ENCODE measurements at regions not wholly inside any gene's neighbourhood (a gene's known extent, or its start where the extent isn't known, plus 50 kb on each side); places are given as distances from the start of the nearest gene placed in this dataset.

DNA sequence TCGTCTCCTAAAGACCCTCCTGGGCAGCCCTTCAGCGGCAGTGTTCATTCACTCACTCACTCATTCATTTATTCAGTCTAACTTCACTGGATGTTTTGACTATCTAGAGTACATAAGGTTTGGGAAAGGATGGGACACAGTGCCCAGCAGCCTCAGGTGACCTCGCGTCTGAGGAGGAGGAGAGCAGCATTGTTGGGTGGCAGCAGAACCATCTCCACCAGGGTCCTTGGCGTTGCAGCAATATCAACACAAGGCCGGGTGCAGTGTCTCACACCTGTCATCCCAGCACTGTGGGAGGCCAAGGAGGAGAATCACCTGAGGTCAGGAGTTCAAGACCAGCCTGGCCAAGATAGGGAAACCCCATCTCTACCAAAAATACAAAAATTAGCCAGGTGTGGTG lies 408.0 kb downstream of the BRD1 start:
- H3K36me3 ChIP-seq (replicated peaks) = no peaks in the 10 kb centered on the region
- no peak for DNase-seq (ENCODE audit: low spot score in 2 of 2)
- in situ Hi-C loops (cut with MboI; ENCODE audit: low sequenced_read_pairs) = no loop called here
- H3K9me3 ChIP-seq = no peaks in the 10 kb centered on the region
- H3K4me3 ChIP-seq = no peak overlapping the region
- no peaks in the 10 kb centered on the region for H3K27me3 ChIP-seq (ENCODE audit: low read depth)
- no peaks in the 10 kb centered on the region for H3K4me1 ChIP-seq

DNA sequence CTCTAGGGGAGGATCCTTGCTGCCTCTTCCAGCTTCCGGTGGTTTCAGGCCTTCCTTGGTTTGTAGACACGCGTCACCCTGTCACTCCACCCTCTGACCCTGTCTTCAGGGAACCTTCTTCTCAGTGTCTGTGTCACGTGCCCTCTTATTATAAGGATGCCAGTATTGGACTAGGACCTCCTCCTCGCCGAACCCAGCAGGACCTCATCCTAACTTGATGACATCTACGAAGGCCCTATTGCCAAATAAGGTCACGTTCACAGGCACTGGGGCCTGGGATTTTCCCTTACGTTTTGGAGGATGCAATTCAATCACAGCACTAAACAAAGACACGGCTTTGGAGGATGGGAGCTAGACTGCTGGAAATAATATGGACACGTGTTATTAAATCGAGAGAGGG lies 408.7 kb downstream of the BRD1 start:
- Histone ChIP-seq H3K4me3 (no peak overlapping the region), H3K27me3 (ENCODE audit: low read depth) (no peaks in the 10 kb centered on the region), H3K36me3 (replicated peaks) (no peaks in the 10 kb centered on the region), H3K4me1 (no peaks in the 10 kb centered on the region), H3K9me3 (no peaks in the 10 kb centered on the region)
- in situ Hi-C loops (cut with MboI; ENCODE audit: low sequenced_read_pairs) = no loop called here
- DNase-seq (ENCODE audit: low spot score in 2 of 2) = no peak

DNA sequence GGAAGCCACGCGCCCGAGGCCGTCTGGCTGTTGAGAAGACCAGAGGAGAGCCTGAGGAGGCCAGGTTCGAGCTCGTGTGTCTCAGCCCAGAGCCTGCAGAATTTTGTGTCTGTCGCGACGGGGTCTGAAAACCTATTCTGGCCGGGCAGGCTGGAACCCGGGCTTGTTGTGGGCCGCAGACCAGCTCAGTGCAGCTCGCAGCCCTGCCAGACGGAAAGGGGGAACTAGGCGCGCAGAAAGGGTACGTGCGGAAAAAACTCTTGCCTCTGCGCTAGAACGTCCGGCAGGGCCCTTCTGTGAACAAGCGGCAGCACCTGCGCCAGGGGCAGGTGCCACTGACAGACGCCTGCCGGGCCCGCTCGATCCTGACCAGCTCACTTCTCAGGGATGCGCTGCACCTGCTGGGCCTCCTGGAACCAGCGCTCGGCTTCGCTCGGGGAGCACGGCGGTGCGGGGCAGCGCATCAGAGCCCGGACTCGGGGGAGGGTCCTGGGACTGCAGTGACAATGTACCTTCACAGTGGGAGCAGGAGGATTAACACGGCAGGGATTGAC lies 409.3 kb downstream of the BRD1 start:
- Histone ChIP-seq H3K9me3 (no peaks in the 10 kb centered on the region), H3K4me1 (no peaks in the 10 kb centered on the region), H3K27me3 (ENCODE audit: low read depth) (no peaks in the 10 kb centered on the region), H3K36me3 (replicated peaks) (no peaks in the 10 kb centered on the region), H3K4me3 (no peak overlapping the region)
- in situ Hi-C loops (cut with MboI; ENCODE audit: low sequenced_read_pairs) = no loop called here
- DNase-seq (ENCODE audit: low spot score in 2 of 2) = no peak

DNA sequence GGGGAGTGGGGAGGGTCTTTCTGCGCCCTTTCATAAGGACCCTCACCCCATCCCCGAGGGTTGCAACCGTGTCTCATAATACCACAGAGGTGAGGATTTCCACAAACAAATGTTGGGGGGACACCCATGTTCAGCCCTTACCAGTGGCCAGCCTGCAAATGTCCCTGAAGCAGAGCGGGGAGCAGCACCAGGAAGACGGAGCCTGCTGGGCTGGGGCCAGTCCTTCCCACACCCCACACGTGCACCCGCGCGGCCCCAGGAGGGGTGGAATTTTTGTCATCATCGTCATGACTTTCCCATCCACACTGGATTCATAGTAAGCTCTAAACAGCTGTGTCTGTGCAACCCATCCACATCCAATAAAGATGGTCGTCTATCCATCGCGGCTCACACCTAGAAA lies 409.8 kb downstream of the BRD1 start:
- Histone ChIP-seq H3K9me3 (no peaks in the 10 kb centered on the region), H3K27me3 (ENCODE audit: low read depth) (no peaks in the 10 kb centered on the region), H3K4me3 (no peak overlapping the region), H3K4me1 (no peaks in the 10 kb centered on the region), H3K36me3 (replicated peaks) (no peaks in the 10 kb centered on the region)
- in situ Hi-C loops (cut with MboI; ENCODE audit: low sequenced_read_pairs) = no loop called here
- no peak for DNase-seq (ENCODE audit: low spot score in 2 of 2)

DNA sequence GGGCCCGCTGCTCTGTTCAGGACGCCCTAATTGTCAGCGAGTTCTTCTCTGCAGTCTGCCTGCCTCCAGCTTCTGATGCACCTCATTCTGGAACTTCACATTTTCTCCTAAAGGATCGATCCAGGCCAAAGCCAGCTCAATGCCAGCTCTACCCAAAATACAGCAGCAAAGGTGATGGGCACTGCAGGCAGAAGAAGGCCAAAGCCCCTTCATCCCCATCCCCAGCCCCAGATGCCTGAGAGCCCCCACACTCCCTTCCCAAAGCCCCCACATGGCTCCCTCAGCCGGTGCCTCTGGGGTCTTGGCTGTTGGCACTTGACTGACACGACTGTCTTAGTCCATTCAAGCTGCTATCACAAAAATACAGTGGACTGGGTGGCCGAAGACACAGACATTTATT lies 410.3 kb downstream of the BRD1 start:
- no peaks in the 10 kb centered on the region for H3K4me1 ChIP-seq
- no peak for DNase-seq (ENCODE audit: low spot score in 2 of 2)
- no peak overlapping the region for H3K4me3 ChIP-seq
- no peaks in the 10 kb centered on the region for H3K36me3 ChIP-seq (replicated peaks)
- no peaks in the 10 kb centered on the region for H3K27me3 ChIP-seq (ENCODE audit: low read depth)
- no peaks in the 10 kb centered on the region for H3K9me3 ChIP-seq
- in situ Hi-C loops (cut with MboI; ENCODE audit: low sequenced_read_pairs) = no loop called here

DNA sequence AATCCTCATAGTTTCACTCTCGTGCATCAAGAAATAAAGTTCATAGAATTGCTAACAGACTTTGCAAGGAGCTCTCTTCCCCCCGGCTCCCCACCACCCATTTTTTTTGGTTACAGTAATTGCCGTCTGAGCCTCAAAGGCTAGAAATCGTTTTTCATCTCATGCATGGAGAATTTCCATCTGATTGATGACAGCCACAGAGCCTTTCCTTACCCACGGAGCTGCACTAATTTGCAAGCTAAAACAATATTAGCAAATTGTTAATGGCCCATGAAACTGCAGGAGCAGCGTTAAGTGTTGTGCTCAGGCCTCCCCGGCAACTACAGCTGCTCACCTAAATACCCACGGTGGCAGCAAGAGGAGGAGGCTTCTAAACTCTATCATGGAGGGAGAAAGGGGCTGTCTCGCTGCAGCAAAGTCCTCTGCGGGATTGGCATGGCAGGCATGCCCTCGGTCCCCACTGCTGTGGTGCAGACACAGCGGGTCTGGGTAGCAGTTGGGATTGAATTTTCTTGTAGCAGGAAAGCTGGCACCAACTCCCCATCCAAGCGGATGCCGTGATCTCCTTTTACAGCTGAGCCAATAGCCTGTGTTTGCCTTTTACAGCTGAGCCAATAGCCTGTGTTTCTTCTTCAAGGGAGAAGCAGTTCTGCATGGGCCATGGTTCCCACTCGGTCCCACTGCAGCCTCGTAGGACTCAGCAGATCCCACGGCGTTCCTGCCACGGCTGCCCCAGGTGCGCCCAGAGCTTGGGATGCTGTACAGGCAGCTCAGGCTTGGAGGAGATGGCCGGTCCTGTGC lies 412.3 kb downstream of the BRD1 start:
- DNase-seq (ENCODE audit: low spot score in 2 of 2) = no peak
- in situ Hi-C loops (cut with MboI; ENCODE audit: low sequenced_read_pairs) = no loop called here
- Histone ChIP-seq H3K27me3 (ENCODE audit: low read depth) (no peaks in the 10 kb centered on the region), H3K36me3 (replicated peaks) (no peaks in the 10 kb centered on the region), H3K4me1 (no peaks in the 10 kb centered on the region), H3K9me3 (no peaks in the 10 kb centered on the region), H3K4me3 (no peak overlapping the region)

DNA sequence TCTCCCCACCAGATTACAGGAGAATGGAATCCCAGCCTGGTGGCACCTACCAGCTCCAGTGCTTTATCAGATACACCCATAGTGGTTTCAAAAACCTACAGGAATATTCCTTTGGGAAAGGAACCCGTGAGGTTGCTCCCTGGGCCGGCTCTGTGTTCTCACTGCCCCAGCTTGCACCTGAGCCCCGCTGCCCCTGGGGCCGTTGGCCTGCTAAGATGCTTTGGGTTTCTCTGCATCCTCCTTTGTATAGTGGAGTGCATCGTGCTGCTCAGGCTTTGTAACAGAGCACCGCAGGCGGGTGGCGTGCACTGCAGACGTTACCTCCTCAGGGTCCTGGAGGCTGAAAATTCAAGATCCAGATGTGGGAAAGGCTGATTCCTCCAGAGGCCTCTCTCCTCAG lies 414.1 kb downstream of the BRD1 start:
- in situ Hi-C loops (cut with MboI; ENCODE audit: low sequenced_read_pairs) = no loop called here

DNA sequence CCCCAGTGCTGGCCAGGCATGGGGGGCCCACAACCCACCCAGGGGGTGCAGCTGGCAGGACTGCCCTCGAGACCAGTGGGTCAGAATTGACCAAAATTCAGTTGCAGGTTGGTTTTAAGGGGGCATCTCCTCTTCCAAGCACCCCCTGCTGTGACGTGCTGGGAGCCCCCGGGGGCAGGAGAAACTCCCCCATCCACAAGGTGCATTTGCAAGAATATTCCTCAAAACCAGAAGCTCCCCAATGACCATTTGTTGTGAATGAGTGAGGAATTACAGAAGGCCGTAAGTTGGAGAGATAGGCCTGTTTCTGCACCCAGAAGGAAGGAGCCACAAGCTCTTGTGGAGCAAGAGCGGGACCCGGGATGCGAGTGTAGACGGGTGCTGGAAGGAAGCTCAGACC lies 414.5 kb downstream of the BRD1 start:
- H3K27me3 ChIP-seq (ENCODE audit: low read depth) = no peaks in the 10 kb centered on the region
- no peak for DNase-seq (ENCODE audit: low spot score in 2 of 2)
- no peaks in the 10 kb centered on the region for H3K4me1 ChIP-seq
- no peaks in the 10 kb centered on the region for H3K9me3 ChIP-seq
- no peak overlapping the region for H3K4me3 ChIP-seq
- in situ Hi-C loops (cut with MboI; ENCODE audit: low sequenced_read_pairs) = no loop called here
- H3K36me3 ChIP-seq (replicated peaks) = no peaks in the 10 kb centered on the region

More for the DNA sequence above, 414.1 kb downstream of the BRD1 start:
- no peaks in the 10 kb centered on the region for H3K36me3 ChIP-seq (replicated peaks)
- no peak for DNase-seq (ENCODE audit: low spot score in 2 of 2)
- H3K9me3 ChIP-seq = no peaks in the 10 kb centered on the region
- H3K4me3 ChIP-seq = no peak overlapping the region
- H3K4me1 ChIP-seq = no peaks in the 10 kb centered on the region
- H3K27me3 ChIP-seq (ENCODE audit: low read depth) = no peaks in the 10 kb centered on the region

DNA sequence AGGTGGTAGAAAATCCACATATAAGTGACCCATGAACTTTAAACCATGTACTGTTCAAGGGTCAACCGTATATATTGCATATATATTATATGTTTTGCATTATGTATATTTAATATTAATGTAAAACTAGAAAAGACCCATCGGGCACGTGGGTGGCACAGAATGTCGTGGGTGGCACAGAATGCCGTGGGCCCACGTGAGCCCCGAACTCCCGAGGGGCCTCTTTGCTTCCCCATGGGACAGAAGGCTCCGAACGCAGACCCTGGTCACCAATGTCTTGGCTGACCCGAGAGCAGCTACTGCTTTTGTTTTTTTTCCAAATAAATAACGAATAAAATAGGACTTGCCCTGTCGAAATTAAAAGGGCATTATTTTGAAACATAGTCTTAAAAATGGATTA lies 415.4 kb downstream of the BRD1 start:
- DNase-seq (ENCODE audit: low spot score in 2 of 2) = no peak
- H3K4me3 ChIP-seq = no peak overlapping the region
- H3K4me1 ChIP-seq = no peaks in the 10 kb centered on the region
- H3K36me3 ChIP-seq (replicated peaks) = no peaks in the 10 kb centered on the region
- no peaks in the 10 kb centered on the region for H3K27me3 ChIP-seq (ENCODE audit: low read depth)
- in situ Hi-C loops (cut with MboI; ENCODE audit: low sequenced_read_pairs) = no loop called here
- H3K9me3 ChIP-seq = no peaks in the 10 kb centered on the region

DNA sequence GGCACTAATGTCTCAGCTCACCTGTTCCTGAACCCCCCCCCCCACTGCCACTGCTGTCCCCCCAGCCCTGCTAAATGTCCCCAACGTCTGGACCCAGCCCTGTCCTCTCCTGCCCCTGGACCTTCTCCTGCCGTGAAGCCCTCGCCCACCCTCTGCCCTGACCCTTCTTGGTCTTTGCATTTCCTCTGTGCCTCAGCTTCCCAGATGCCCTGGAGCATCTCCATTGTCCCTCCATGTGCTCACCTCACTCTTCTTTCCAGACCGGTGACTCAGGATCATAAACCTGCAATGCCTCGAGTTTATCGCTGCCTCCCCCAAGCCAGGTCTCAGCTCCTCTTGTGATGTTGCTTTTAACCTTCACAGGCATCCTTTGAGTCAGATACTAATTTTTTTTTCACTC lies 416.4 kb downstream of the BRD1 start:
- in situ Hi-C loops (cut with MboI; ENCODE audit: low sequenced_read_pairs) = no loop called here

DNA sequence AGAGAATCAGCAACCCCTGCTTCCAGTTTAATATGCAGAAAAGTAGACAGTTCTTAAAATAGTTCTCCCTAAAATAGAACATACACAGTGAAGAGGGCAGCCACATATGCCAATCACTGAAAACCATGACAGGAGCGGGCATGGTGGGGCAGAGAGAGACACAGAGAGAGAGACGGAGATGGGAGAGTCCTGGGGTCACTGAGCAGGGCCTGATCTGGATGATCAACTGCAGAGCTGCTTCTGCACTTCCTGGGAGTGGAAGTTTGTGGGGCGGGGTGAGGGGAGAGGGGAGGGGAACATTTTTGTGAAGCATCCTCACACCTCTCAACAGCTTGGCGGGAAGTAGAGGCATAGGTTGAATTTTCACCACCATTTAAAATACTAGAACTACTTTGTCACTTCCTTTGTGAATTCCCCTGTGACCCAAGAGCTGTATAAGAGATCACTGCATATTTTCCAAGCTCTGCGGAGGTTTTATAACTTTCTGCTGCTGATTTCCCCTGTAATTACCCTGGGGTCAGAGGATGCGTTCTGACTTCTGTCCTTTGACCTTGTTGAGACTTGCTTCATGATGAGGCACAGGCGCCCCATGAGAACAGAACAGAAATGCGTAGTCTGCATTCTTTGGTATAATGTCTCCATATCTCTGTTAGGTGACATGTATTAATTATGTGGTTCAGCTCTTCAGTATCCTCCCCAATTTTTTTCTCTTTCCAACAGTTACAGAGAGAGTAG lies 419.4 kb downstream of the BRD1 start:
- Histone ChIP-seq H3K9me3 (no peaks in the 10 kb centered on the region), H3K36me3 (replicated peaks) (no peaks in the 10 kb centered on the region), H3K4me1 (no peaks in the 10 kb centered on the region), H3K4me3 (no peak overlapping the region), H3K27me3 (ENCODE audit: low read depth) (peaks cover 9% of the 10 kb centered on the region; the same call in 1 of the 2 replicates)
- in situ Hi-C loops (cut with MboI; ENCODE audit: low sequenced_read_pairs) = no loop called here
- no peak for DNase-seq (ENCODE audit: low spot score in 2 of 2)

More for the DNA sequence above, 416.4 kb downstream of the BRD1 start:
- no peaks in the 10 kb centered on the region for H3K9me3 ChIP-seq
- H3K27me3 ChIP-seq (ENCODE audit: low read depth) = no peaks in the 10 kb centered on the region
- H3K4me3 ChIP-seq = no peak overlapping the region
- DNase-seq (ENCODE audit: low spot score in 2 of 2) = no peak
- H3K4me1 ChIP-seq = no peaks in the 10 kb centered on the region
- H3K36me3 ChIP-seq (replicated peaks) = no peaks in the 10 kb centered on the region

DNA sequence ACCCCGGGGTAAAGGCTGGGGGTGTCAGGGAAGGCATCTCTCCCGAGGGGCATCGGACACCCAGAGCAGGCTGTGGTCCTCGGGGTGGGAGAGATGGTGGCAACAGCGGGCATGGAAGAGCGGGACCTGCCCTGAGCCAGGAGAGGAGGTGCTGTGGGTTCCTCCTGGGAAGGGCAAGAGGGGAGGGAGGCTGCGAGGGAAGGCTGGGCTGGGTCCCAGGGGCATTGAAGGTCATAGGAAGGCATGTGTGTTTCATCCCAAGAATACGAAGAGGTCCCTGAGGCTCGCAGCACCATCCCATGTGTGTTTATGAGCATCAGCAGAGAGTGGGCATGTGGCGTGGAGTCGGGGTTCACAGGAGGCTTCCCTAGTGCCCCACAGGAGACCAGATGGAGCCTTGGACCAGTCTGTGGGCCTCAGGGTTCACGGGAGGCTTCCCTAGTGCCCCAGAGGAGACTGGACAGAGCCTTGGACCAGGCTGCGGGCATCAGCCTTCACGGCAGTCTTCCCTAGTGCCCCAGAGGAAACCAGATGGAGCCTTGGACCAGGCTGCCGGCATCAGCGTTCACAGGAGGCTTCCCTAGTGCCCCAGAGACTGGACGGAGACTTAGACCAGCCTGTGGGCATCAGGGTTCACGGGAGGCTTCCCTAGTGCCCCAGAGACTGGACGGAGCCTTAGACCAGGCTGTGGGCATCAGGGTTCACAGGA lies 420.6 kb downstream of the BRD1 start:
- no peak for DNase-seq (ENCODE audit: low spot score in 2 of 2)

DNA sequence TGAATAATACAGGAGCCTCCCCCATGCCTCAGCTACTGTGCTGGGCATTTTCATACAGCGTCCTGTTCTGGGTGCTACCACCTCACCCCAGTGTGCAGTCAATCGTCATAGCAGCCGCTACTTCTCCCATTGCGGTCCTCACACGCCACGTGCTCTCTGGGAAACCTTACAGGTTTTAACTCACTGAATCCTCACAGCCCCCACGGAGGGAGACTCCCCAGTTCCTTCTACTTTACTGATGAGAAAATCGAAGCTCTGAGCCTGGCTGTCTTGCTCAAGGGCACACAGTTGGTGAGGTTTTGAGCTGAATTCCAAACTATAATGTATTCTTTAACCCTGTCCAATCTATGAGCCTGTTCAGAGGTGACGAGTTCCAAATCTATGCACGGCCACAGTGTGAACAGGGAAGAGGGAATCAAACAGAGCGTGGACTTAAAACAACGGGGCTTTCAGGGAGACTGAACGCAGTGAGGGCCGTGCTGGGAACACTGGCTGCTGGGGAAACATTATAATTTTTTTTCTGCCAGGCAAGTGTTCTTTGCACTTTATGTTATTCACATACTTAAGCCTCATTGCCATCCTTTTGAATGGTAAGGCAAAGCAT lies 421.5 kb downstream of the BRD1 start:
- peaks cover 9% of the 10 kb centered on the region; the same call in 1 of the 2 replicates for H3K27me3 ChIP-seq (ENCODE audit: low read depth)
- H3K9me3 ChIP-seq = no peaks in the 10 kb centered on the region
- no peak for DNase-seq (ENCODE audit: low spot score in 2 of 2)
- H3K4me1 ChIP-seq = no peaks in the 10 kb centered on the region
- in situ Hi-C loops (cut with MboI; ENCODE audit: low sequenced_read_pairs) = no loop called here
- no peak overlapping the region for H3K4me3 ChIP-seq
- H3K36me3 ChIP-seq (replicated peaks) = no peaks in the 10 kb centered on the region

More for the DNA sequence above, 420.6 kb downstream of the BRD1 start:
- Histone ChIP-seq H3K36me3 (replicated peaks) (no peaks in the 10 kb centered on the region), H3K4me1 (no peaks in the 10 kb centered on the region), H3K9me3 (no peaks in the 10 kb centered on the region), H3K4me3 (no peak overlapping the region), H3K27me3 (ENCODE audit: low read depth) (peaks cover 9% of the 10 kb centered on the region; the same call in 1 of the 2 replicates)
- in situ Hi-C loops (cut with MboI; ENCODE audit: low sequenced_read_pairs) = no loop called here
